HCT116 (cell line): ENCODE measurements at regions not wholly inside any gene's neighbourhood (a gene's known extent, or its start where the extent isn't known, plus 50 kb on each side); places are given as distances from the start of the nearest gene placed in this dataset.

Experiments used
- ATAC-seq: fragments of 200-7000 bp; cut with Tn5 transposase; 2 replicates; pipeline ENCODE4 v1.9.1; 2020; ENCODE audit warnings: mild to moderate bottlenecking, moderate library complexity
- BruUV-seq: library from RNA; stranded (reverse); fragments of 400-500 nt; replicated peaks from 2 replicates; lab custom pipeline; 2021; lab: Mats Ljungman, UMichigan
- CTCF ChIA-PET: fragments of 300-600 bp; sonication (Branson Sonifier 250); formaldehyde crosslinking; loops from one replicate; lab custom pipeline; 2021; ENCODE audit warnings: antibody characterized with exemption; lab: Charles Lee
- POLR2A ChIA-PET: fragments of 300-600, 350-600 bp; sonication (Branson Sonifier 250); formaldehyde crosslinking; loops from one replicate; lab custom pipeline; 2021; ENCODE audit warnings: antibody characterized with exemption; lab: Charles Lee
- RAD21 ChIA-PET, 2 experiments: fragments of 300-600 bp; sonication (Branson Sonifier 250); formaldehyde crosslinking; loops; one replicate each; lab custom pipeline; 2023; ENCODE audit warnings: low total read pairs in 2 of 2; ENCODE audit not compliant: uncharacterized antibody in 2 of 2, unreplicated experiment in 2 of 2, low non-redundant PET in 1 of 2; lab: Charles Lee
- DNase-seq: peaks from one replicate; pipeline ENCODE4 v3.0.0-alpha.2; 2010; ENCODE audit warnings: low read depth, low spot score
- H2AFZ ChIP-seq: fragments of 200-600 bp; shearing (Covaris generic), sonication (generic); 2 replicates; pipeline ENCODE4 v1.6.1; 2017; ENCODE audit warnings: low read depth, mixed run types, mixed read lengths, antibody characterized with exemption, low read length; ENCODE audit not compliant: poor library complexity, severe bottlenecking
- H3K27ac ChIP-seq: 2 replicates; pipeline ENCODE4 v1.5.1; 2012; ENCODE audit warnings: low read depth, low read length
- H3K27me3 ChIP-seq: fragments of 200-600 bp; sonication (generic); 2 replicates; pipeline ENCODE4 v1.6.1; 2016; ENCODE audit warnings: mixed run types, low read length, mixed read lengths; ENCODE audit not compliant: insufficient read depth
- H3K36me3 ChIP-seq, 2 experiments: fragments of 200-500 bp in 1 of 2; fragments of 200-600 bp in 1 of 2; sonication (Bioruptor generic) in 1 of 2; sonication (generic) in 1 of 2; 2 replicates each; pipeline versions ENCODE4 v1.5.1 to v1.6.1; 2014 to 2016; ENCODE audit warnings: low read length in 2 of 2, inconsistent platforms in 1 of 2, mixed read lengths in 1 of 2, mixed run types in 1 of 2; ENCODE audit not compliant: insufficient read depth in 2 of 2, control insufficient read depth in 1 of 2
- H3K4me1 ChIP-seq, 2 experiments: fragments of 200-600 bp in 1 of 2; sonication (generic) in 1 of 2; 2 replicates each; pipeline versions ENCODE4 v1.5.1 to v1.6.1; 2012 to 2017; ENCODE audit warnings: low read length in 2 of 2, inconsistent platforms in 1 of 2, mild to moderate bottlenecking in 1 of 2, mixed read lengths in 1 of 2, mixed run types in 1 of 2, moderate library complexity in 1 of 2; ENCODE audit not compliant: insufficient read depth in 2 of 2, control insufficient read depth in 1 of 2
- H3K4me2 ChIP-seq: fragments of 200-600 bp; sonication (generic); 2 replicates; pipeline ENCODE4 v1.6.1; 2017; ENCODE audit warnings: mixed run types, low read length, mixed read lengths
- H3K4me3 ChIP-seq, 2 experiments: fragments of 200-600 bp in 1 of 2; sonication (generic) in 1 of 2; replicated peaks in 1 of 2; 2 replicates each; pipeline ENCODE4 v1.5.1; 2011 to 2016; ENCODE audit warnings: low read length in 2 of 2, control low read depth in 1 of 2, low read depth in 1 of 2, mild to moderate bottlenecking in 1 of 2, mixed read lengths in 1 of 2, mixed run types in 1 of 2
- H3K79me2 ChIP-seq: fragments of 200-600 bp; sonication (generic); 2 replicates; pipeline ENCODE4 v1.6.1; 2017; ENCODE audit warnings: mild to moderate bottlenecking, mixed run types, low read length, moderate library complexity, mixed read lengths; ENCODE audit not compliant: insufficient read depth
- H3K9ac ChIP-seq: fragments of 200-600 bp; sonication (generic); 2 replicates; pipeline ENCODE4 v1.6.1; 2016; ENCODE audit warnings: low read length, mixed read lengths
- H3K9me2 ChIP-seq: fragments of 200-600 bp; sonication (generic), shearing (Covaris generic); 2 replicates; pipeline ENCODE4 v1.6.1; 2017; ENCODE audit warnings: mixed run types, mild to moderate bottlenecking, moderate library complexity; ENCODE audit not compliant: insufficient read depth
- H3K9me3 ChIP-seq, 2 experiments: fragments of 200-500 bp in 1 of 2; fragments of 200-600 bp in 1 of 2; sonication (Bioruptor generic) in 1 of 2; sonication (generic) in 1 of 2; 2 replicates each; pipeline ENCODE4 v1.6.1; 2014 to 2017; ENCODE audit warnings: low read length in 2 of 2, mixed read lengths in 2 of 2, inconsistent platforms in 1 of 2, low read depth in 1 of 2, mild to moderate bottlenecking in 1 of 2, mixed run types in 1 of 2, moderate library complexity in 1 of 2; ENCODE audit not compliant: control insufficient read depth in 1 of 2, insufficient read depth in 1 of 2
- H4K20me1 ChIP-seq: fragments of 200-600 bp; sonication (generic), shearing (Covaris generic); 2 replicates; pipeline ENCODE4 v1.6.1; 2017; ENCODE audit warnings: mixed run types, mild to moderate bottlenecking, moderate library complexity; ENCODE audit not compliant: insufficient read depth
- CBX3 ChIP-seq: IDR thresholded peaks from 2 replicates; pipeline ENCODE4 v1.6.1; 2012; ENCODE audit warnings: low read depth
- CEBPB ChIP-seq: IDR thresholded peaks from 2 replicates; pipeline ENCODE4 v1.6.1; 2012; ENCODE audit warnings: low read depth
- ELF1 ChIP-seq: IDR thresholded peaks from 2 replicates; pipeline ENCODE4 v1.6.1; 2012; ENCODE audit warnings: low read depth, borderline replicate concordance
- SIN3A ChIP-seq: IDR thresholded peaks from 2 replicates; pipeline ENCODE4 v1.6.1; 2012; ENCODE audit warnings: low read depth
- SP1 ChIP-seq: IDR thresholded peaks from 2 replicates; pipeline ENCODE4 v1.6.1; 2012; ENCODE audit warnings: low read depth
- ZBTB33 ChIP-seq: IDR thresholded peaks from 2 replicates; pipeline ENCODE4 v1.6.1; 2011; ENCODE audit warnings: mild to moderate bottlenecking, low read length, moderate library complexity; ENCODE audit not compliant: insufficient replicate concordance; ENCODE audit errors: extremely low read depth
- intact Hi-C: fragments of 100-400 bp; cut with micrococcal nuclease; formaldehyde crosslinking; loops from 2 replicates; pipeline ENCODE4 v1.10.0; 2022
- TF ChIP-seq, protein P1 (sequence below): IDR thresholded peaks from 2 replicates; pipeline ENCODE4 v1.6.1; 2012

DNA sequence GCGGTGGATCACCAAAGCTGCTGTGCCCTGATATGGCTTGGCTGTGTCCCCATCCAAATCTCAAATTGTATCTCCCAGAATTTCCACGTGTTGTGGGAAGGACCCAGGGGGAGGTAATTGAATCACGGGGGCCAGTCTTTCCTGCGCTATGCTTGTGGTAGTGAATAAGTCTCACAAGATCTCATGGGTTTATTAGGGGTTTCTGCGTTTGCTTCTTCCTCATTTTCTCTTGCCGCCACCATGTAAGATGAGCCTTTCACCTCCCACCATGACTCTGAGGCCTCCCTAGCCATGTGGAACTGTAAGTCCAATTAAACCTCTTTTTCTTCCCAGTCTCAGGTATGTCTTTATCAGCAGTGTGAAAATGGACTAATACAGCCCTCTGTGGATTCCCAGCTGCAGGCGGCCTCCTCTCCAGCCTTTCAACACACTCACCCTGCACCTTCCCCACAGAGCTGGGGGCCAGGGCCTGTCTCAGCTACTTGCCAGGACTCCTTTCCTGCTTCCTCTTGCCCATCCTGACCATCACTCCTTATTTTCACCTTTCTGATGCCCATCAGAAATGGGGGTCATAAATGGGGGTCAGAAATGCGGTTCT, 57.2 kb upstream of the TOMM7 start:
- no peak for DNase-seq
- Histone ChIP-seq H3K9me2 (no peaks in the 10 kb centered on the region), H3K79me2 (no peaks in the 10 kb centered on the region), H3K27ac (no peak overlapping the region), H3K9ac (no peak overlapping the region), H3K9me3 (no peaks in the 10 kb centered on the region), H4K20me1 (no peaks in the 10 kb centered on the region), H3K4me1 (no peaks in the 10 kb centered on the region), H3K4me3 (no peak overlapping the region), H3K27me3 (no peaks in the 10 kb centered on the region), H3K36me3 (no peaks in the 10 kb centered on the region), H2AFZ (no peak overlapping the region), H3K4me2 (no peak overlapping the region)
- ATAC-seq = no peak
- BruUV-seq = no TSS peak
- ChIA-PET CTCF (no interaction called here), RAD21 (no interaction called here), POLR2A (interaction anchor here (0.6 kb wide), 1 partner anchor 18 kb away, joined by 3 read pairs; no protein-coding TSS in a partner anchor)
- intact Hi-C loops = no loop called here
- TF ChIP-seq SIN3A (no peak), ELF1 (no peak), ZBTB33 (no peak)
- TF ChIP-seq, protein P1, sequence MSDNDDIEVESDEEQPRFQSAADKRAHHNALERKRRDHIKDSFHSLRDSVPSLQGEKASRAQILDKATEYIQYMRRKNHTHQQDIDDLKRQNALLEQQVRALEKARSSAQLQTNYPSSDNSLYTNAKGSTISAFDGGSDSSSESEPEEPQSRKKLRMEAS = no peak

DNA sequence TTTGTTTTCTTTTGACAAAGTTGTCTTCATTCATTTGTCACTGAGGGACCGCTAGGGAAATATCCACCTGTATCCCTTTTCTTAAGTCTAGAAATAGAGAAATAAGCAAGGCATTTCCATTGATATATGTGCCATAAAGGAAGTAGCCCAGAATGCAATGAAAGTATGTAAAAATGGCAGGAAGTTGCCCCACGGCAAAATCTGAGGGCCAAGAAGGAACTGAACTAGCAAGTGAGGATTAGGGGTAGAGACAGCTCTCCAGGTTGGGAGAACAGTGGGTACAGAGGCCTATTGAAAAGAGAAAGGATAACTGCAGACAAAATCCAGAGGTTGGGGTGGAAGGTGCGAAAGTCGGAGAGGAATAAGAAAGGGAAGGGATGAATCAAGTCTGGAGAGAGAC, 56.6 kb upstream of the TOMM7 start:
- Histone ChIP-seq H3K27me3 (no peaks in the 10 kb centered on the region), H3K9me2 (no peaks in the 10 kb centered on the region), H4K20me1 (no peaks in the 10 kb centered on the region), H3K4me1 (no peaks in the 10 kb centered on the region), H3K36me3 (no peaks in the 10 kb centered on the region), H3K27ac (no peak overlapping the region), H2AFZ (no peak overlapping the region), H3K9ac (no peak overlapping the region), H3K79me2 (no peaks in the 10 kb centered on the region), H3K4me3 (no peak overlapping the region), H3K9me3 (no peaks in the 10 kb centered on the region), H3K4me2 (no peak overlapping the region)
- RAD21 ChIA-PET = no interaction called here
- TF ChIP-seq CBX3 (no peak), CEBPB (no peak), SP1 (no peak)
- BruUV-seq = no TSS peak
- ATAC-seq (no peak), DNase-seq (no peak)
- CTCF ChIA-PET = no interaction called here
- POLR2A ChIA-PET = interaction anchor here (0.6 kb wide), 1 partner anchor 17 kb away, joined by 3 read pairs; no protein-coding TSS in a partner anchor
- intact Hi-C loops = no loop called here
